ENCODE measurements at regions not wholly inside any gene's neighbourhood (a gene's known extent, or its start where the extent isn't known, plus 50 kb on each side); places are given as distances from the start of the nearest gene placed in this dataset.

GRCh38 chr6:131367206-131367873 lies 205.7 kb upstream of the ARG1 start:
- TF ChIP-seq CTCF (optimal IDR thresholded peaks at IDR 0.05 in 1 of 3, IDR thresholded peaks at IDR 0.05 in 1 of 3, conservative IDR thresholded peaks at IDR 0.05 in 1 of 3; ENCODE audit: extremely low read depth in 1 of 3, insufficient read depth in 2 of 3, low read length in 3 of 3) (no peak), EZH2 (IDR thresholded peaks at IDR 0.05; ENCODE audit: low read length) (no peak)
